ENCODE measurements at regions not wholly inside any gene's neighbourhood (a gene's known extent, or its start where the extent isn't known, plus 50 kb on each side); places are given as distances from the start of the nearest gene placed in this dataset.

DNA sequence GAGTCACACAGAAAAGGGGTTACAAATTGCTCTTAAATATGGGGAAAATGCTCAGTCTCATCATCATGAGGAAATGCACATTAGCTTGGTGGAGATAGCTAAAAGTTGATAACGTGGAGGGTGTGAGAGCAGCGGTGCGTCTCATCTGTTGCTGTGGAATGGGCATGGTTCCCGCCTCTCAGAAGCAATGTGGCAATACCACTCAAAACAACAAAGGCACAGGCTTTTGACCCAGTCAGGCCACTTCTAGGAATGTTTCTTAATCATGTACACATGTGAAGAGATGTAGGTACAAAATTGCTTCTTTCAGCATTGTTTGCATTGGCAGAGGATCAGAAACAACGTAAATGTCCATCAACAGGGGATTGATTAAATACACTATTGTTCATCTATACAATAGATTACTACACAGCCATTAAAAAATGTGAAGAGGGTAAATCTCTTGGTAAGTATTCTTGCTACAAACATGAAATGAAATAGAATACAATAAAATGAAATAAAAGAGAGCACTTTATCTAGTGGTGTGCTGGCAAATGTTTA lies 212.6 kb upstream of the MSX2 start:
- Histone ChIP-seq H3K27ac (ENCODE audit: low read depth in 1 of 2, low read length in 2 of 2) (no peak overlapping the region), H3K4me2 (replicated peaks; ENCODE audit: extremely low read depth, low read length, poor library complexity, severe bottlenecking) (no peak overlapping the region), H3K9me3 (replicated peaks in 1 of 2; ENCODE audit: control insufficient read depth in 1 of 2, insufficient read depth in 1 of 2, low read length in 2 of 2) (no peaks in the 10 kb centered on the region), H4K20me1 (ENCODE audit: insufficient read depth, low read length) (no peaks in the 10 kb centered on the region), H3K9ac (ENCODE audit: insufficient read depth, low read length, poor library complexity, severe bottlenecking) (no peak overlapping the region), H3K36me3 (replicated peaks in 1 of 2; ENCODE audit: control insufficient read depth in 1 of 2, insufficient read depth in 2 of 2, low read length in 2 of 2) (no peaks in the 10 kb centered on the region), H3K4me1 (ENCODE audit: control insufficient read depth in 1 of 2, insufficient read depth in 2 of 2, low read length in 2 of 2) (no peaks in the 10 kb centered on the region), H3K4me3 (replicated peaks in 1 of 3; ENCODE audit: low read depth in 2 of 3, low read length in 3 of 3) (no peak overlapping the region), H3K27me3 (ENCODE audit: control insufficient read depth in 2 of 2, insufficient read depth in 2 of 2, low read length in 2 of 2) (no peaks in the 10 kb centered on the region), H2AFZ (ENCODE audit: insufficient read depth, low read depth, low read length, poor library complexity, severe bottlenecking) (no peak overlapping the region), H3K79me2 (ENCODE audit: insufficient read depth, low read length) (no peaks in the 10 kb centered on the region)
- Mint-ChIP-seq H3K36me3 (no peaks in the 10 kb centered on the region), H3K4me3 (no peak overlapping the region), H3K4me1 (no peaks in the 10 kb centered on the region), H3K27me3 (ENCODE audit: low read depth in 3 of 3) (peaks cover 3 to 12% (median 6%) of the 10 kb centered on the region in 3 donors), H3K27ac (no peak overlapping the region), H3K9me3 (peaks cover 0 to 6% (median 2%) of the 10 kb centered on the region in 7 donors)
- TF ChIP-seq, protein P1, sequence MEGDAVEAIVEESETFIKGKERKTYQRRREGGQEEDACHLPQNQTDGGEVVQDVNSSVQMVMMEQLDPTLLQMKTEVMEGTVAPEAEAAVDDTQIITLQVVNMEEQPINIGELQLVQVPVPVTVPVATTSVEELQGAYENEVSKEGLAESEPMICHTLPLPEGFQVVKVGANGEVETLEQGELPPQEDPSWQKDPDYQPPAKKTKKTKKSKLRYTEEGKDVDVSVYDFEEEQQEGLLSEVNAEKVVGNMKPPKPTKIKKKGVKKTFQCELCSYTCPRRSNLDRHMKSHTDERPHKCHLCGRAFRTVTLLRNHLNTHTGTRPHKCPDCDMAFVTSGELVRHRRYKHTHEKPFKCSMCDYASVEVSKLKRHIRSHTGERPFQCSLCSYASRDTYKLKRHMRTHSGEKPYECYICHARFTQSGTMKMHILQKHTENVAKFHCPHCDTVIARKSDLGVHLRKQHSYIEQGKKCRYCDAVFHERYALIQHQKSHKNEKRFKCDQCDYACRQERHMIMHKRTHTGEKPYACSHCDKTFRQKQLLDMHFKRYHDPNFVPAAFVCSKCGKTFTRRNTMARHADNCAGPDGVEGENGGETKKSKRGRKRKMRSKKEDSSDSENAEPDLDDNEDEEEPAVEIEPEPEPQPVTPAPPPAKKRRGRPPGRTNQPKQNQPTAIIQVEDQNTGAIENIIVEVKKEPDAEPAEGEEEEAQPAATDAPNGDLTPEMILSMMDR (IDR thresholded peaks at IDR 0.05) = no peak
- no peak for DNase-seq
- intact Hi-C loops (cut with micrococcal nuclease) = no loop called here
- WGBS (ENCODE audit: insufficient coverage) = no CpG with 5 or more reads among the region's 5 CpGs

DNA sequence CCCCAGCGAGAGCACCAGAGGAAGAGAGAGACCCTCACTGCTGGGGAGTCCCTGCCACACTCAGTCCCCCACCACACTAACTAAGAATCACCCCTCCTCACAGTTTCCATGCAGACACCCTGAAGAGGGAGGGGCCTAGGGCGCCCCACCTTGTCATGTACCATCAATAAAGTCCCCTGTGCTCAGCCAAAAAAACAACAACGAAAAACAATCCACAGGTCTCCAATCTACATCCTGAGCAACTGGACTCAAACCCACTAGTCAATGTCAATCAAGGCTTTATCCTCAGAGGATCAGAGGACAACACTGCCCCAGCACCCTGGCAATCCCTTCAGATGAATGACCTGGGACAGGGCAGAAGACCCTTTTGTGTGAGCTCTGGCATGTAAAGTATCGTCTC lies 210.1 kb upstream of the MSX2 start:
- Histone ChIP-seq H3K27me3 (ENCODE audit: control insufficient read depth in 2 of 2, insufficient read depth in 2 of 2, low read length in 2 of 2) (no peaks in the 10 kb centered on the region), H4K20me1 (ENCODE audit: insufficient read depth, low read length) (no peaks in the 10 kb centered on the region), H2AFZ (ENCODE audit: insufficient read depth, low read depth, low read length, poor library complexity, severe bottlenecking) (no peak overlapping the region), H3K79me2 (ENCODE audit: insufficient read depth, low read length) (no peaks in the 10 kb centered on the region), H3K9ac (ENCODE audit: insufficient read depth, low read length, poor library complexity, severe bottlenecking) (no peak overlapping the region), H3K4me1 (ENCODE audit: control insufficient read depth in 1 of 2, insufficient read depth in 2 of 2, low read length in 2 of 2) (no peaks in the 10 kb centered on the region), H3K4me3 (replicated peaks in 1 of 3; ENCODE audit: low read depth in 2 of 3, low read length in 3 of 3) (no peak overlapping the region), H3K27ac (ENCODE audit: low read depth in 1 of 2, low read length in 2 of 2) (no peak overlapping the region), H3K9me3 (replicated peaks in 1 of 2; ENCODE audit: control insufficient read depth in 1 of 2, insufficient read depth in 1 of 2, low read length in 2 of 2) (no peaks in the 10 kb centered on the region), H3K36me3 (replicated peaks in 1 of 2; ENCODE audit: control insufficient read depth in 1 of 2, insufficient read depth in 2 of 2, low read length in 2 of 2) (no peaks in the 10 kb centered on the region), H3K4me2 (replicated peaks; ENCODE audit: extremely low read depth, low read length, poor library complexity, severe bottlenecking) (no peak overlapping the region)
- intact Hi-C loops (cut with micrococcal nuclease) = no loop called here
- TF ChIP-seq, protein P1 (IDR thresholded peaks at IDR 0.05) = no peak
- Mint-ChIP-seq H3K4me3 (no peak overlapping the region), H3K9me3 (peaks cover 0 to 9% (median 2%) of the 10 kb centered on the region in 7 donors), H3K27ac (no peak overlapping the region), H3K27me3 (ENCODE audit: low read depth in 3 of 3) (peaks cover 3 to 11% (median 6%) of the 10 kb centered on the region in 3 donors), H3K4me1 (no peaks in the 10 kb centered on the region), H3K36me3 (no peaks in the 10 kb centered on the region)
- no peak for DNase-seq
- WGBS (ENCODE audit: insufficient coverage) = 95% methylated on average over 3 of the region's 4 CpGs

All from CD14-positive monocyte (primary cell).